Endothelial cell of umbilical vein (primary cell): ENCODE measurements at regions not wholly inside any gene's neighbourhood (a gene's known extent, or its start where the extent isn't known, plus 50 kb on each side); places are given as distances from the start of the nearest gene placed in this dataset.

ENCODE experiments used
- BruUV-seq: library from RNA; stranded (reverse); fragments of 400-500 nt; replicated peaks from 2 replicates; lab custom pipeline; 2021; lab: Mats Ljungman, UMichigan
- CTCF ChIA-PET: fragments of 300-600, 350-600 bp; sonication (Branson Sonifier 250); formaldehyde crosslinking; loops from one replicate; lab custom pipeline; 2021; ENCODE audit warnings: antibody characterized with exemption, inconsistent platforms; lab: Charles Lee
- POLR2A ChIA-PET: fragments of 300-600, 350-600 bp; sonication (Branson Sonifier 250); formaldehyde crosslinking; loops from one replicate; lab custom pipeline; 2021; ENCODE audit warnings: antibody characterized with exemption, inconsistent platforms; lab: Charles Lee
- DNase-seq: peaks from one replicate; pipeline ENCODE4 v3.0.0-alpha.2; 2011; ENCODE audit warnings: low read depth, low spot score
- FAIRE-seq: peaks from 2 replicates; lab custom pipeline; 2011; peaks lifted over from hg19 to GRCh38; lab: Jason Lieb, UNC
- H2AFZ ChIP-seq: 2 replicates; pipeline ENCODE4 v1.6.0; 2012; ENCODE audit warnings: low read depth, low read length, control low read depth, inconsistent platforms
- H3K27ac ChIP-seq: 2 replicates; pipeline ENCODE4 v1.5.1; 2011; ENCODE audit warnings: low read depth, mild to moderate bottlenecking, control low read depth, low read length, moderate library complexity; ENCODE audit not compliant: insufficient read depth
- H3K27me3 ChIP-seq, 2 experiments: 2 replicates each; pipeline versions ENCODE4 v1.6.0 to v1.6.1; 2011; ENCODE audit warnings: low read length in 2 of 2, mixed read lengths in 1 of 2; ENCODE audit not compliant: control insufficient read depth in 2 of 2, insufficient read depth in 2 of 2
- H3K36me3 ChIP-seq, 2 experiments: 2 replicates in 1 of 2; 3 replicates in 1 of 2; pipeline ENCODE4 v1.5.1; 2011; ENCODE audit warnings: low read length in 2 of 2, mild to moderate bottlenecking in 1 of 2, moderate library complexity in 1 of 2; ENCODE audit not compliant: control insufficient read depth in 2 of 2, insufficient read depth in 2 of 2; ENCODE audit errors: extremely low read depth in 1 of 2
- H3K4me1 ChIP-seq: 3 replicates; pipeline ENCODE4 v1.5.1; 2011; ENCODE audit warnings: mild to moderate bottlenecking, low read length; ENCODE audit not compliant: control insufficient read depth, insufficient read depth; ENCODE audit errors: extremely low read depth
- H3K4me2 ChIP-seq: 2 replicates; pipeline ENCODE4 v1.6.1; 2011; ENCODE audit warnings: low read length, control low read depth, mixed read lengths; ENCODE audit not compliant: insufficient read depth
- H3K4me3 ChIP-seq, 3 experiments: fragments of 200-600 bp in 1 of 3; sonication (generic), shearing (Covaris generic) in 1 of 3; replicated peaks in 1 of 3; 2 replicates each; pipeline ENCODE4 v1.5.1; 2011 to 2016; ENCODE audit warnings: control low read depth in 3 of 3, low read length in 3 of 3, mild to moderate bottlenecking in 2 of 3, inconsistent platforms in 1 of 3, low read depth in 1 of 3, moderate library complexity in 1 of 3; ENCODE audit not compliant: insufficient read depth in 1 of 3
- H3K79me2 ChIP-seq: 2 replicates; pipeline ENCODE4 v1.6.0; 2012; ENCODE audit warnings: low read length, inconsistent platforms; ENCODE audit not compliant: control insufficient read depth, insufficient read depth
- H3K9ac ChIP-seq: replicated peaks from 2 replicates; pipeline ENCODE3; 2011; ENCODE audit warnings: low read length, control low read depth; ENCODE audit not compliant: insufficient read depth; ENCODE audit errors: extremely low read depth
- H3K9me1 ChIP-seq: replicated peaks from 3 replicates; pipeline ENCODE4 v1.6.0; 2011; ENCODE audit warnings: mild to moderate bottlenecking, low read length; ENCODE audit not compliant: control insufficient read depth, insufficient read depth; ENCODE audit errors: extremely low read depth
- H3K9me3 ChIP-seq: replicated peaks from 2 replicates; pipeline ENCODE4 v1.5.1; 2012; ENCODE audit warnings: low read length, inconsistent platforms; ENCODE audit not compliant: control insufficient read depth, insufficient read depth
- H4K20me1 ChIP-seq: replicated peaks from 2 replicates; pipeline ENCODE3; 2011; ENCODE audit warnings: mild to moderate bottlenecking, low read length; ENCODE audit not compliant: control insufficient read depth, insufficient read depth; ENCODE audit errors: extremely low read depth
- CTCF ChIP-seq, 2 donors: IDR thresholded peaks; 1 replicate in 1 of 2; 2 replicates in 1 of 2; pipeline ENCODE4 v1.5.1; 2011; ENCODE audit warnings: low read length in 2 of 2, mild to moderate bottlenecking in 2 of 2, moderate library complexity in 2 of 2, control low read depth in 1 of 2, inconsistent platforms in 1 of 2, low read depth in 1 of 2; ENCODE audit not compliant: insufficient read depth in 1 of 2; ENCODE audit errors: extremely low read depth in 1 of 2
- EZH2 ChIP-seq: IDR thresholded peaks from 2 replicates; pipeline ENCODE4 v1.6.1; 2012; ENCODE audit warnings: borderline replicate concordance, low read depth, mild to moderate bottlenecking, moderate library complexity, low read length, inconsistent platforms; ENCODE audit not compliant: severe bottlenecking
- FOS ChIP-seq: IDR thresholded peaks from 2 replicates; pipeline ENCODE4 v1.6.1; 2011; ENCODE audit warnings: mild to moderate bottlenecking, low read length, moderate library complexity, borderline replicate concordance; ENCODE audit not compliant: insufficient read depth
- GATA2 ChIP-seq: IDR thresholded peaks from 2 replicates; pipeline ENCODE4 v1.7.0; 2011; ENCODE audit warnings: low read depth, mild to moderate bottlenecking, moderate library complexity, mixed read lengths, low read length; ENCODE audit not compliant: insufficient read length, insufficient read depth
- JUN ChIP-seq: IDR thresholded peaks from 2 replicates; pipeline ENCODE4 v1.6.1; 2011; ENCODE audit warnings: borderline replicate concordance, low read depth; ENCODE audit not compliant: insufficient read length, insufficient read depth
- MAX ChIP-seq: IDR thresholded peaks from 2 replicates; pipeline ENCODE4 v1.6.1; 2011; ENCODE audit not compliant: insufficient read depth, insufficient read length
- MYC ChIP-seq: IDR thresholded peaks from one replicate; pipeline ENCODE4 v1.6.1; 2011; ENCODE audit warnings: mild to moderate bottlenecking, low read depth, low read length
- POLR2A ChIP-seq: IDR thresholded peaks from 2 replicates; pipeline ENCODE4 v1.6.1; 2012; ENCODE audit warnings: low read depth, mild to moderate bottlenecking, control low read depth, low read length
- POLR2AphosphoS5 ChIP-seq: IDR thresholded peaks from 2 replicates; pipeline ENCODE4 v1.6.1; 2012; ENCODE audit warnings: low read depth, mild to moderate bottlenecking, control low read depth, low read length, moderate library complexity; ENCODE audit not compliant: insufficient read depth
- dilution Hi-C: fragments of 300-500 bp; cut with MboI; formaldehyde crosslinking; loops from one replicate; pipeline ENCODE4 v1.15.0; 2019; ENCODE audit warnings: low sequenced_read_pairs; ENCODE audit not compliant: extremely low pct_ligation_motif_present
- intact Hi-C: fragments of 100-400 bp; cut with micrococcal nuclease; formaldehyde crosslinking; loops from one replicate; pipeline ENCODE4 v1.10.0; 2022

- intact Hi-C loops (loop anchor here (2.0 kb wide), 1 partner anchor 50 kb away; no protein-coding TSS in a partner anchor), dilution Hi-C loops (no loop called here)
- no peak for TF ChIP-seq POLR2AphosphoS5
- no peak for TF ChIP-seq CTCF (IDR thresholded peaks at IDR 0.05; ENCODE audit: extremely low read depth in 1 of 2, insufficient read depth in 1 of 2, low read depth in 1 of 2, low read length in 2 of 2)
- TF ChIP-seq JUN: no peak
- no peak for TF ChIP-seq FOS
- TF ChIP-seq EZH2: no peak
- no peak for TF ChIP-seq POLR2A
- no peak for TF ChIP-seq MAX
- TF ChIP-seq MYC: no peak
- TF ChIP-seq GATA2: no peak
- no peaks in the 10 kb centered on the region for H3K27me3 ChIP-seq
- BruUV-seq: no TSS peak
- no peaks in the 10 kb centered on the region for H4K20me1 ChIP-seq
- ChIA-PET POLR2A (no interaction called here), CTCF (interaction anchor here (1.1 kb wide), 1 partner anchor 13 kb away, joined by 3 read pairs; no protein-coding TSS in a partner anchor)
- no peak overlapping the region for H3K4me2 ChIP-seq
- H3K4me3 ChIP-seq: no peak overlapping the region
- no peaks in the 10 kb centered on the region for H3K9me3 ChIP-seq
- no peaks in the 10 kb centered on the region for H3K36me3 ChIP-seq
- no peak overlapping the region for H2AFZ ChIP-seq
- no peak for FAIRE-seq
- H3K9me1 ChIP-seq: no peaks in the 10 kb centered on the region
- H3K27ac ChIP-seq: no peak overlapping the region
- H3K79me2 ChIP-seq: no peaks in the 10 kb centered on the region
- no peak for DNase-seq
- no peak overlapping the region for H3K9ac ChIP-seq
- no peaks in the 10 kb centered on the region for H3K4me1 ChIP-seq
Observed at GRCh38 chr3:162376761-162377160, 880.2 kb downstream of the OTOL1 start.
